Peyer's patch (tissue), 4 donors: ENCODE measurements at regions not wholly inside any gene's neighbourhood (a gene's known extent, or its start where the extent isn't known, plus 50 kb on each side); places are given as distances from the start of the nearest gene placed in this dataset.

Experiments used
- CTCF ChIP-seq, 6 experiments: fragments of 450-650 bp in 4 of 6; fragments of 200-600 bp in 2 of 6; sonication (generic) in 1 of 6; IDR thresholded peaks; one replicate each; pipeline ENCODE4 v1.5.1; 2017 to 2019; ENCODE audit warnings: antibody characterized with exemption in 6 of 6, mild to moderate bottlenecking in 3 of 6, moderate library complexity in 1 of 6
- POLR2A ChIP-seq, 2 donors: fragments of 450-650 bp; IDR thresholded peaks; one replicate each; pipeline ENCODE4 v1.5.1; 2017; ENCODE audit warnings: antibody characterized with exemption in 2 of 2, mild to moderate bottlenecking in 2 of 2, moderate library complexity in 2 of 2

- TF ChIP-seq CTCF (IDR thresholded peaks at IDR 0.05) (no peak), POLR2A (IDR thresholded peaks at IDR 0.05) (no peak)
Observed at GRCh38 chr6:16817594-16817993, 56.3 kb upstream of the ATXN1 start.
